ENCODE measurements at regions not wholly inside any gene's neighbourhood (a gene's known extent, or its start where the extent isn't known, plus 50 kb on each side); places are given as distances from the start of the nearest gene placed in this dataset.

DNA sequence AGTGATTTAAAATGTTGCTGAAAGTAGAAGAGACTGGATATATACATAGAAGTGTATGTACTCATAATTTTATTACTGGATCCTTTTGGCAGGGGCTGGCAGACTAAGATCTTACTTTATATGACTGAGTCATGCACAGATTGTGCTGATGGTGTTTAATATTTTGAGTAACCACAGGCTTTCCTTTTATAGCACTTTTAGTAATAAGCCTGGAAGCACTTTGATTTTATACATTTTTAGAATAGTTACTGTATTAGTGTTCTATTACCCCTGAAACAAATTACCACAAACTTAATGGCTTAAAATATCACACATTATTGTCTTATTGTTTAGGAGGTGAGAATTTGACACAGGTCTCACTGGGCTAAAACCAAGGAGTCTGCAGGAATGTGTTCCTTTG, 113.4 kb upstream of the CDH8 start:
- Histone ChIP-seq H3K36me3 (no peaks in the 10 kb centered on the region), H3K4me3 (ENCODE audit: low read depth, low read length) (no peak overlapping the region), H3K9me3 (no peaks in the 10 kb centered on the region), H3K4me1 (no peaks in the 10 kb centered on the region), H3K27me3 (no peaks in the 10 kb centered on the region)
- DNase-seq, result no peak
- no peak for TF ChIP-seq CTCF (IDR thresholded peaks at IDR 0.05; ENCODE audit: low read depth, low read length)

- no peaks in the 10 kb centered on the region for H3K27me3 ChIP-seq
- H3K4me3 ChIP-seq (ENCODE audit: low read depth, low read length), result no peak overlapping the region
- TF ChIP-seq CTCF (IDR thresholded peaks at IDR 0.05; ENCODE audit: low read depth, low read length), result no peak
- H3K4me1 ChIP-seq, result no peaks in the 10 kb centered on the region
- DNase-seq, result no peak
- no peaks in the 10 kb centered on the region for H3K9me3 ChIP-seq
- no peaks in the 10 kb centered on the region for H3K36me3 ChIP-seq
Observed at GRCh38 chr16:62137996-62138395, 101.8 kb upstream of the CDH8 start.

DNA sequence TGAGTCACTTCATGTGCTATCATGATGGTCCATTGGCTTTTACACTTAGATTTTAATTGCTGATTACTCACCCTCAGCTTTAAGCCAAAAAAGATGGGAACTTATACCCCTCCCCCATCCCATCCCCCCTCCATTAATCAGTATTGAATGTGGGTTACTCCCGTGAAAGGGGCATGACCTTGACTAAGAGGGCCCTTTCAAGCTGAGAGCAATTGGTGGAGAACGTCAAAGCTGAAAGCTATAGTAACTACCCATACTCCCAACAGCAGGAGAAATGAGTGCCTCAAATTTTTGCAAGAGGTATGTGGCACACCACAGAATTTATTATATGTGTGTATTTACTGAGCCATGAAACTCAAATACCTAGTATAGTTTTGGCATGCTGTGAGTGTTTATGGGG, 99.7 kb upstream of the CDH8 start:
- TF ChIP-seq CTCF (IDR thresholded peaks at IDR 0.05; ENCODE audit: low read depth, low read length), result no peak
- no peaks in the 10 kb centered on the region for H3K4me1 ChIP-seq
- no peaks in the 10 kb centered on the region for H3K27me3 ChIP-seq
- no peak for DNase-seq
- no peak overlapping the region for H3K4me3 ChIP-seq (ENCODE audit: low read depth, low read length)
- H3K36me3 ChIP-seq, result no peaks in the 10 kb centered on the region
- H3K9me3 ChIP-seq, result no peaks in the 10 kb centered on the region

DNA sequence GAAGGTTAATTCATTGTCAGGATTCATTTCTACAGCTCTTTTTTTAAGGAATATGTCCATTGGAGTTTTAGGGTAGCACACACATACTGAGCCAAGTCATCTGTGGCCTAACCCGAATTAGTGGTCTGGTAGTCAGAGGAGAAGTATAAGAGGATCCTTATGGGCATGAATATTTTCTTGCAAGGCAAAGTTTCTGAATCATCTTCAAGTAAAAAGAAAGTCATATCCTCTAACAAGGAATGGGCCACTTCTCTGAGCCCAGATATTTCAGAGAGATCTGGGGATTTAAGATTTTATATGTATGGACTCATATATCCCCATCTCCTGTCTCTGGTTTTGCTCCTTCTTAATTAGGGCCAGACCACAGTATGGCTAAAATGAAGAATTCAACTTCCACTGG, 99.2 kb upstream of the CDH8 start:
- DNase-seq, result no peak
- H3K36me3 ChIP-seq, result no peaks in the 10 kb centered on the region
- H3K4me1 ChIP-seq, result no peaks in the 10 kb centered on the region
- H3K9me3 ChIP-seq, result no peaks in the 10 kb centered on the region
- H3K4me3 ChIP-seq (ENCODE audit: low read depth, low read length), result no peak overlapping the region
- TF ChIP-seq CTCF (IDR thresholded peaks at IDR 0.05; ENCODE audit: low read depth, low read length), result no peak
- no peaks in the 10 kb centered on the region for H3K27me3 ChIP-seq

GRCh38 chr16:62130101-62130500, 93.9 kb upstream of the CDH8 start:
- no peak overlapping the region for H3K4me3 ChIP-seq (ENCODE audit: low read depth, low read length)
- no peaks in the 10 kb centered on the region for H3K4me1 ChIP-seq
- H3K27me3 ChIP-seq, result no peaks in the 10 kb centered on the region
- H3K36me3 ChIP-seq, result no peaks in the 10 kb centered on the region
- DNase-seq, result no peak
- no peaks in the 10 kb centered on the region for H3K9me3 ChIP-seq
- TF ChIP-seq CTCF (IDR thresholded peaks at IDR 0.05; ENCODE audit: low read depth, low read length), result no peak

- DNase-seq, result no peak
- H3K27me3 ChIP-seq, result no peaks in the 10 kb centered on the region
- no peaks in the 10 kb centered on the region; the same call in 1 of the 2 replicates for H3K9me3 ChIP-seq
- no peaks in the 10 kb centered on the region for H3K36me3 ChIP-seq
- H3K4me3 ChIP-seq (ENCODE audit: low read depth, low read length), result no peak overlapping the region
- no peak for TF ChIP-seq CTCF (IDR thresholded peaks at IDR 0.05; ENCODE audit: low read depth, low read length)
- H3K4me1 ChIP-seq, result no peaks in the 10 kb centered on the region
Observed at GRCh38 chr16:62105244-62105643, 69.0 kb upstream of the CDH8 start.
